ENCODE measurements at regions not wholly inside any gene's neighbourhood (a gene's known extent, or its start where the extent isn't known, plus 50 kb on each side); places are given as distances from the start of the nearest gene placed in this dataset.
"Not testable (repeated sequence)": the region's sequence is repeated elsewhere in the genome, so short reads cannot be mapped to it uniquely, and the experiment has no call there.

- intact Hi-C loops (cut with micrococcal nuclease; ENCODE audit: unreplicated experiment), result no loop called here
- no peak for DNase-seq (ENCODE audit: low spot score)
- TF ChIP-seq EZH2 (IDR thresholded peaks at IDR 0.05; ENCODE audit: borderline replicate concordance, low read depth, low read length, poor library complexity, severe bottlenecking), result no peak
- TF ChIP-seq CTCF (conservative IDR thresholded peaks at IDR 0.05; ENCODE audit: low read depth, low read length), result no peak
- ChIA-PET CTCF (no interaction called here), POLR2A (ENCODE audit: low non-redundant PET) (no interaction called here)
- BruUV-seq (replicated peaks), result no TSS peak
- Histone ChIP-seq H3K27me3 (replicated peaks; ENCODE audit: insufficient read depth, low read depth, low read length, poor library complexity) (no peaks in the 10 kb centered on the region), H3K4me1 (ENCODE audit: insufficient read depth, low read length, poor library complexity, severe bottlenecking) (peaks cover 31% of the 10 kb centered on the region), H3K36me3 (ENCODE audit: insufficient read depth, low read length, poor library complexity, severe bottlenecking) (no peaks in the 10 kb centered on the region), H3K27ac (ENCODE audit: low read depth, low read length, poor library complexity, severe bottlenecking) (no peak overlapping the region), H3K4me3 (ENCODE audit: low read depth, low read length, poor library complexity, severe bottlenecking) (no peak overlapping the region), H3K9me3 (ENCODE audit: low read depth, low read length, poor library complexity, severe bottlenecking) (no peaks in the 10 kb centered on the region)
These were observed 82.7 kb upstream of the TAF11L2 start for GRCh38 chr5:17415321-17415758.

- CTCF ChIA-PET, result not testable (repeated sequence)
These were observed 81.7 kb upstream of the TAF11L2 start for GRCh38 chr5:17416374-17416773.

GRCh38 chr5:17424674-17425073 is 73.4 kb upstream of the TAF11L2 start:
- Histone ChIP-seq H3K9me3 (ENCODE audit: low read depth, low read length, poor library complexity, severe bottlenecking) (no peaks in the 10 kb centered on the region), H3K27me3 (replicated peaks; ENCODE audit: insufficient read depth, low read depth, low read length, poor library complexity) (no peaks in the 10 kb centered on the region), H3K36me3 (ENCODE audit: insufficient read depth, low read length, poor library complexity, severe bottlenecking) (no peaks in the 10 kb centered on the region), H3K27ac (ENCODE audit: low read depth, low read length, poor library complexity, severe bottlenecking) (no peak overlapping the region), H3K4me3 (ENCODE audit: low read depth, low read length, poor library complexity, severe bottlenecking) (no peak overlapping the region), H3K4me1 (ENCODE audit: insufficient read depth, low read length, poor library complexity, severe bottlenecking) (peaks cover 42% of the 10 kb centered on the region)
- POLR2A ChIA-PET (ENCODE audit: low non-redundant PET), result no interaction called here
- BruUV-seq (replicated peaks), result no TSS peak
- DNase-seq (ENCODE audit: low spot score), result no peak
- TF ChIP-seq CTCF (conservative IDR thresholded peaks at IDR 0.05; ENCODE audit: low read depth, low read length), result no peak
- no peak for TF ChIP-seq EZH2 (IDR thresholded peaks at IDR 0.05; ENCODE audit: borderline replicate concordance, low read depth, low read length, poor library complexity, severe bottlenecking)
- intact Hi-C loops (cut with micrococcal nuclease; ENCODE audit: unreplicated experiment), result no loop called here
- CTCF ChIA-PET, result no interaction called here

More at GRCh38 chr5:17416374-17416773, 81.7 kb upstream of the TAF11L2 start:
- H3K27me3 ChIP-seq (replicated peaks; ENCODE audit: insufficient read depth, low read depth, low read length, poor library complexity); POLR2A ChIA-PET (ENCODE audit: low non-redundant PET); H3K9me3 ChIP-seq (ENCODE audit: low read depth, low read length, poor library complexity, severe bottlenecking); H3K27ac ChIP-seq (ENCODE audit: low read depth, low read length, poor library complexity, severe bottlenecking); H3K36me3 ChIP-seq (ENCODE audit: insufficient read depth, low read length, poor library complexity, severe bottlenecking); intact Hi-C loops (cut with micrococcal nuclease; ENCODE audit: unreplicated experiment); BruUV-seq (replicated peaks); DNase-seq (ENCODE audit: low spot score); H3K4me3 ChIP-seq (ENCODE audit: low read depth, low read length, poor library complexity, severe bottlenecking): not testable (repeated sequence)
- peaks cover 24% of the 10 kb centered on the region for H3K4me1 ChIP-seq (ENCODE audit: insufficient read depth, low read length, poor library complexity, severe bottlenecking)

GRCh38 chr5:17425385-17426070 is 72.5 kb upstream of the TAF11L2 start:
- CTCF ChIA-PET, result interaction anchor here (0.6 kb wide), 1 partner anchor 461 kb away, joined by 3 read pairs; no protein-coding TSS in a partner anchor
- Histone ChIP-seq H3K9me3 (ENCODE audit: low read depth, low read length, poor library complexity, severe bottlenecking) (no peaks in the 10 kb centered on the region), H3K4me3 (ENCODE audit: low read depth, low read length, poor library complexity, severe bottlenecking) (no peak overlapping the region), H3K27me3 (replicated peaks; ENCODE audit: insufficient read depth, low read depth, low read length, poor library complexity) (no peaks in the 10 kb centered on the region), H3K27ac (ENCODE audit: low read depth, low read length, poor library complexity, severe bottlenecking) (no peak overlapping the region), H3K4me1 (ENCODE audit: insufficient read depth, low read length, poor library complexity, severe bottlenecking) (peaks cover 42% of the 10 kb centered on the region), H3K36me3 (ENCODE audit: insufficient read depth, low read length, poor library complexity, severe bottlenecking) (no peaks in the 10 kb centered on the region)
- POLR2A ChIA-PET (ENCODE audit: low non-redundant PET), result no interaction called here
- no peak for DNase-seq (ENCODE audit: low spot score)
- intact Hi-C loops (cut with micrococcal nuclease; ENCODE audit: unreplicated experiment), result no loop called here
- BruUV-seq (replicated peaks), result no TSS peak
- TF ChIP-seq CTCF (conservative IDR thresholded peaks at IDR 0.05; ENCODE audit: low read depth, low read length) (no peak), EZH2 (IDR thresholded peaks at IDR 0.05; ENCODE audit: borderline replicate concordance, low read depth, low read length, poor library complexity, severe bottlenecking) (no peak)
